Activated B cell treated with CpG ODN at 0.5 μM for 24 hours (primary cell): ENCODE measurements at regions not wholly inside any gene's neighbourhood (a gene's known extent, or its start where the extent isn't known, plus 50 kb on each side); places are given as distances from the start of the nearest gene placed in this dataset.

Experiments
- ATAC-seq: fragments of 200-7000 bp; cut with Tn5 transposase; one replicate; pipeline ENCODE4 v1.10.0; 2021; ENCODE audit warnings: low read depth, mild to moderate bottlenecking, moderate library complexity
- CTCF ChIA-PET: fragments of 350-600 bp; sonication (Branson Sonifier 250); formaldehyde crosslinking; loops from one replicate; lab custom pipeline; 2021; ENCODE audit warnings: antibody characterized with exemption; lab: Charles Lee
- POLR2A ChIA-PET: fragments of 350-600 bp; sonication (Branson Sonifier 250); formaldehyde crosslinking; loops from one replicate; lab custom pipeline; 2021; ENCODE audit warnings: antibody characterized with exemption; lab: Charles Lee
- DNase-seq: peaks from one replicate; pipeline ENCODE4 v3.0.0; 2022
- H3K27ac Mint-ChIP-seq: one replicate; pipeline ENCODE4 v1.8.0; 2020; ENCODE audit warnings: mixed read lengths
- H3K27me3 Mint-ChIP-seq: one replicate; pipeline ENCODE4 v1.8.0; 2021; ENCODE audit warnings: mixed read lengths
- H3K36me3 Mint-ChIP-seq: one replicate; pipeline ENCODE4 v1.8.0; 2021; ENCODE audit warnings: low read depth, mixed read lengths
- H3K4me1 Mint-ChIP-seq: one replicate; pipeline ENCODE4 v1.8.0; 2021; ENCODE audit warnings: mixed read lengths
- H3K4me3 Mint-ChIP-seq: one replicate; pipeline ENCODE4 v1.8.0; 2020; ENCODE audit warnings: mild to moderate bottlenecking, mixed read lengths
- H3K9me3 Mint-ChIP-seq: one replicate; pipeline ENCODE4 v1.8.0; 2020; ENCODE audit warnings: mixed read lengths
- intact Hi-C: fragments of 100-400 bp; cut with micrococcal nuclease; formaldehyde crosslinking; loops from one replicate; pipeline ENCODE4 v1.15.1; 2024
- TF ChIP-seq, protein P1 (sequence below): fragments of 200-600 bp; IDR thresholded peaks from one replicate; pipeline ENCODE4 v1.8.0; 2022; ENCODE audit warnings: antibody characterized with exemption, mild to moderate bottlenecking

DNA sequence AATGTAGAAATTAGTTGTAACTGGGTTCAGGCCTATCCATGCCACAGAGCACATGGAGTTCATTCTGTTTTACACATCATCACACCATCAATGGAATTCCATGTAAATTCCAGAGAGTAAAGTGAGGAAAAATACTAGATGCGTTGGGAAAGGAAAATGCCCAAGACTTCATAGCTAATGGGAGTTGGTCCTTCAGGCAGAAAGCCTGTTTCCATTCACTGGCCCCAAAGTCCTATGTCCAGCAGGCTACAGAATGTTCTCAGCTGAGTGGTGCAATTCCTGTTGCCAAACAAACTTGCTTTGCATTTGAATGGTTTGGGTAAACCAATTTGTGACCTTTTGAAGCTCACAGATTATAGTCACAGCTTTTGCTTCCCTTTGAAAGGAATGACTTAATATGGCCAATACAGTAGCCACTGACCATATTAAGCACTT is 164.6 kb upstream of the PFN2 start:
- Mint-ChIP-seq H3K36me3 (no peaks in the 10 kb centered on the region), H3K4me1 (peaks cover 4% of the 10 kb centered on the region), H3K9me3 (no peaks in the 10 kb centered on the region), H3K27ac (no peak overlapping the region), H3K27me3 (peaks cover 9% of the 10 kb centered on the region), H3K4me3 (no peak overlapping the region)
- ATAC-seq (no peak), DNase-seq (no peak)
- ChIA-PET POLR2A (no interaction called here), CTCF (no interaction called here)
- intact Hi-C loops, result no loop called here
- TF ChIP-seq, protein P1, sequence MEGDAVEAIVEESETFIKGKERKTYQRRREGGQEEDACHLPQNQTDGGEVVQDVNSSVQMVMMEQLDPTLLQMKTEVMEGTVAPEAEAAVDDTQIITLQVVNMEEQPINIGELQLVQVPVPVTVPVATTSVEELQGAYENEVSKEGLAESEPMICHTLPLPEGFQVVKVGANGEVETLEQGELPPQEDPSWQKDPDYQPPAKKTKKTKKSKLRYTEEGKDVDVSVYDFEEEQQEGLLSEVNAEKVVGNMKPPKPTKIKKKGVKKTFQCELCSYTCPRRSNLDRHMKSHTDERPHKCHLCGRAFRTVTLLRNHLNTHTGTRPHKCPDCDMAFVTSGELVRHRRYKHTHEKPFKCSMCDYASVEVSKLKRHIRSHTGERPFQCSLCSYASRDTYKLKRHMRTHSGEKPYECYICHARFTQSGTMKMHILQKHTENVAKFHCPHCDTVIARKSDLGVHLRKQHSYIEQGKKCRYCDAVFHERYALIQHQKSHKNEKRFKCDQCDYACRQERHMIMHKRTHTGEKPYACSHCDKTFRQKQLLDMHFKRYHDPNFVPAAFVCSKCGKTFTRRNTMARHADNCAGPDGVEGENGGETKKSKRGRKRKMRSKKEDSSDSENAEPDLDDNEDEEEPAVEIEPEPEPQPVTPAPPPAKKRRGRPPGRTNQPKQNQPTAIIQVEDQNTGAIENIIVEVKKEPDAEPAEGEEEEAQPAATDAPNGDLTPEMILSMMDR, result no peak

DNA sequence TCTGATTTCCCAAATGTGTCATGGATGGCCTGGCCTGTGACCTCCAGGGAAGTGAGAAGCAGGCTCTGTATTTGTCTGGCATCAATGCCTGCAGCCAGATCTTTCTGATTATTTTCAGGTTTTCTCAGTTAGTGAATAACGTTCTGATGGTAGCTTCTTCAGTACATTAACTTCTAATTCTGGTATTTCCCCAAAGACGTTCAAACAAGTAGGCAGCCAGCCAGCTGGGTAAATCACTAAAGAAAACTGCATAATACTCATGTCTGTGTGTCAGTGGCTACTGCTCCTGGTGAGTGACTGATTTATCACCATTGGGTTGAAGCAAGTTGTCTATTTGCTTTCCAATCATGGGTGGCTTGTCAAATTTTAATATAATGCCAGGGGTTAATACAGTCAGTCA is 162.6 kb upstream of the PFN2 start:
- POLR2A ChIA-PET, result no interaction called here
- no peak for DNase-seq
- intact Hi-C loops, result no loop called here
- Mint-ChIP-seq H3K36me3 (no peaks in the 10 kb centered on the region), H3K4me1 (peaks cover 4% of the 10 kb centered on the region), H3K27me3 (peaks cover 9% of the 10 kb centered on the region), H3K9me3 (no peaks in the 10 kb centered on the region), H3K27ac (no peak overlapping the region), H3K4me3 (no peak overlapping the region)
- CTCF ChIA-PET, result no interaction called here
- no peak for ATAC-seq
- TF ChIP-seq, protein P1, result no peak

DNA sequence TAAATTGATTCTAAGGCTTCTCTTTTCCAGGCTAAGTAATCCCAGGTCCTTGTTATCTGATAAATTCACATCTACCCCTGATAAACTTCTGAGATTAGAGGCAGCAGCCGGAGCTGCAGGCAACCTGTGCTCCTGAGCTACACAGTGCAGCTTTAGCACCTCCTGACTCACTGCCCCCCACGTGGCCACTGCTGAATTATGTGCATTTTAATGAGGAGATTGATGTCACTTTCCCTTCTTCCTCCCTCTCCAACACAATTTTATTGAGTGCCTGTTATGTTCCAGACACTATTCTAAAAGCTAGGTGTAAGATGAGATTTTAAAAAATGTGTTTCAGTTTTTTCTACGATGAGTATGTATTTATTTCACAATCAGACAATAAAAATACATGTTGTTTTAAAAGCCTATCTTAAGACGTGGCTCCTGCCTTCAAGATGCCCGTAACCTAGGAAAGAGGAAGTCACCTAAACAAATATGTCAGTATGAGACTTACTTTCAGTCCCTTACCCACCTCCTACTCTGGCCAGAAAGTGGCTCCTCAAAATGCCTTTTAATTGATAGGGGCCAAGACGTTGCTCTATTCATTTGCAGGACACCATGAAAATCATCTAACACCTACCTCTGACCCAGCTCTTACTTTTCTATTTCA is 161.5 kb upstream of the PFN2 start:
- H3K27ac Mint-ChIP-seq, result no peak overlapping the region
- no peaks in the 10 kb centered on the region for H3K36me3 Mint-ChIP-seq
- POLR2A ChIA-PET, result no interaction called here
- CTCF ChIA-PET, result no interaction called here
- DNase-seq, result no peak
- ATAC-seq, result peak; percentile 25
- intact Hi-C loops, result no loop called here
- H3K4me1 Mint-ChIP-seq, result peaks cover 4% of the 10 kb centered on the region
- peaks cover 9% of the 10 kb centered on the region for H3K27me3 Mint-ChIP-seq
- no peaks in the 10 kb centered on the region for H3K9me3 Mint-ChIP-seq
- H3K4me3 Mint-ChIP-seq, result no peak overlapping the region
- TF ChIP-seq, protein P1, result no peak

DNA sequence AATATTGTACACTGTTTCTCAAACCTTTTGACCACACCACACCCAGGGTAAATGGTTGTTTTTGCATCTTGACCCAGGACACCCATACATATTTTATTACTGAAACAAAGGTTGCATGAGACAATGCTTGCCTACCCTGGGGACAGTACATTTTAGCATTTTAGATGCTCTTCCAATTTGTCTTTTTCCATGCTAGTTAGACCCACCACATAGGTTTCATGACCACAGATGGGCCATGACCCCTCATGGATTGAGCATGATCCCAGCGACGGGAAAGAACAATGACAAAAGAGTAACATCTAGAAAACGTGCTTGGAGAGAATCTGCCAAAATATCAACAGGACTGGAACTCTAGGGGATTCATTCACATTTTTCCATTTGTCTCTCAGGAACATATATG is 161.0 kb upstream of the PFN2 start:
- POLR2A ChIA-PET, result no interaction called here
- Mint-ChIP-seq H3K27ac (no peak overlapping the region), H3K4me3 (no peak overlapping the region), H3K27me3 (peaks cover 8% of the 10 kb centered on the region), H3K9me3 (no peaks in the 10 kb centered on the region), H3K4me1 (peaks cover 4% of the 10 kb centered on the region), H3K36me3 (no peaks in the 10 kb centered on the region)
- TF ChIP-seq, protein P1, result no peak
- intact Hi-C loops, result no loop called here
- CTCF ChIA-PET, result no interaction called here
- ATAC-seq (no peak), DNase-seq (no peak)

DNA sequence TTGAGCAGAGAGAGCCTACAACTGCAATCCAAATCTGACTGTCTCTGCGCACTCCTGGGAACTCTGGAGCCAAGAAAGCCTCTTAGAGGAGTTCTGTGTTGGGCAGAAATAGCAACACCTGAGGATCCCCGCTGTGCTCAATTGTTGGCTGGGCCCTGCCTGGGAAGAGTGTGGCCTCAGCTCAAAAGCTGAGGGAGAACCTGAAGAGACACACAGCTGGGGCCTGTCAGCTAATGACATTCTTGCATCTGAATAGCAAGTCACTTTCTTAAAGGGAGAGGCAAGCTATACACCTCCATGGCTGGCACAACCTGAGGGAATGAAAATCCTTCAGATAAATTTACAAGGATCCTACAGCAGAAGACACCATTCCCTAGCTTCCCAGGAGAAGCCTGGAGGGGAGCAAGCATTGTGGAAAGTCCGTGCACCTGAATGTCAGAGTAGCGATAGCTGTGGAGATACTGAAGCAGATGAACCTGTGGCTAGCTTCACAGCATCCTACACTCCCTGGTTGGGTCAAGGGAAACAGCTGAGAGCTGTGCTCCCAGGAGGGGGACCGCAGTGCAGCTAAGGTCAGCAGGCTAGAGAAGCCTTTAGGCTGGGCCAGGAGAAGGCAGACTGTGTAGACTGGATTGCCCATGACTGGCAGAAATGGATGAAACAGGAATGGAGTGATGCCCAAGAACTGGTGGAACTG is 159.9 kb upstream of the PFN2 start:
- Mint-ChIP-seq H3K27ac (no peak overlapping the region), H3K4me1 (peaks cover 4% of the 10 kb centered on the region), H3K27me3 (peaks cover 7% of the 10 kb centered on the region), H3K4me3 (no peak overlapping the region), H3K36me3 (no peaks in the 10 kb centered on the region), H3K9me3 (no peaks in the 10 kb centered on the region)
- intact Hi-C loops, result no loop called here
- TF ChIP-seq, protein P1, result no peak
- DNase-seq (no peak), ATAC-seq (no peak)
- CTCF ChIA-PET, result no interaction called here
- POLR2A ChIA-PET, result no interaction called here
